K562 (cell line): ENCODE measurements at regions not wholly inside any gene's neighbourhood (a gene's known extent, or its start where the extent isn't known, plus 50 kb on each side); places are given as distances from the start of the nearest gene placed in this dataset.

ENCODE experiments used
- ATF4 ChIP-seq: fragments of 450-650 bp; formaldehyde crosslinking; IDR thresholded peaks from 2 replicates; pipeline ENCODE4 v1.4.0; 2022; ENCODE audit warnings: mild to moderate bottlenecking, moderate library complexity
- C11orf30 ChIP-seq: fragments of 450-650 bp; IDR thresholded peaks from 2 replicates; pipeline ENCODE4 v1.6.1; 2016; ENCODE audit warnings: low read depth, mild to moderate bottlenecking
- CAMTA2 ChIP-seq: fragments of 250-450 bp; sonication (Bioruptor Pico); conservative IDR thresholded peaks from 2 replicates; pipeline ENCODE4 v1.5.1; 2022
- CBX1 ChIP-seq: sonication (generic); IDR thresholded peaks from 2 replicates; pipeline ENCODE4 v1.6.1; 2016; ENCODE audit warnings: antibody characterized with exemption, low read depth, mild to moderate bottlenecking
- CCNT2 ChIP-seq: IDR thresholded peaks from 2 replicates; pipeline ENCODE4 v1.6.1; 2011; ENCODE audit warnings: borderline replicate concordance, low read depth, mild to moderate bottlenecking, moderate library complexity, mixed read lengths, low read length; ENCODE audit not compliant: insufficient read length; ENCODE audit errors: extremely low read depth
- CREBBP ChIP-seq: IDR thresholded peaks from one replicate; pipeline ENCODE4 v1.6.1; 2012; ENCODE audit warnings: low read depth, mild to moderate bottlenecking, control low read depth, inconsistent platforms, low read length
- HMG20A ChIP-seq: fragments of 450-650 bp; formaldehyde crosslinking; conservative IDR thresholded peaks from 2 replicates; pipeline ENCODE4 v1.4.0; 2020; ENCODE audit warnings: mild to moderate bottlenecking, mixed read lengths
- KAT7 ChIP-seq: sonication (generic); formaldehyde crosslinking; IDR thresholded peaks from 2 replicates; pipeline ENCODE4 v1.8.0; 2022; ENCODE audit warnings: missing genetic modification reagents, mild to moderate bottlenecking, borderline replicate concordance
- KDM5B ChIP-seq: fragments of 200-600 bp; sonication (generic); IDR thresholded peaks from 2 replicates; pipeline ENCODE4 v1.6.1; 2012; ENCODE audit warnings: low read depth, mild to moderate bottlenecking, moderate library complexity, low read length, control low read depth, inconsistent platforms; ENCODE audit not compliant: insufficient replicate concordance
- MEIS2 ChIP-seq: fragments of 450-650 bp; IDR thresholded peaks from 2 replicates; pipeline ENCODE4 v1.6.1; 2014; ENCODE audit warnings: mild to moderate bottlenecking; ENCODE audit not compliant: partially characterized antibody
- NCOA1 ChIP-seq: fragments of 450-650 bp; IDR thresholded peaks from 2 replicates; pipeline ENCODE4 v1.6.1; 2016; ENCODE audit warnings: low read depth
- NR0B1 ChIP-seq: fragments of 450-650 bp; IDR thresholded peaks from one replicate; pipeline ENCODE4 v1.6.1; 2018; ENCODE audit warnings: mild to moderate bottlenecking, moderate library complexity; ENCODE audit not compliant: partially characterized antibody
- POLR3A ChIP-seq: IDR thresholded peaks from 2 replicates; pipeline ENCODE4 v1.6.1; 2011; ENCODE audit warnings: borderline replicate concordance, mild to moderate bottlenecking, moderate library complexity; ENCODE audit not compliant: insufficient read length, insufficient read depth; ENCODE audit errors: extremely low read depth
- SMAD3 ChIP-seq: fragments of 450-650 bp; formaldehyde crosslinking; conservative IDR thresholded peaks from 2 replicates; pipeline ENCODE4 v1.4.0; 2020; ENCODE audit warnings: mild to moderate bottlenecking
- SMARCA4 ChIP-seq: fragments of 450-650 bp; IDR thresholded peaks from 2 replicates; pipeline ENCODE4 v1.6.1; 2016
- SNAPC5 ChIP-seq: fragments of 250-450 bp; sonication (Bioruptor Pico); IDR thresholded peaks from 2 replicates; pipeline ENCODE4 v1.8.0; 2021; ENCODE audit warnings: moderate library complexity, mild to moderate bottlenecking, inconsistent platforms
- STAG1 ChIP-seq: sonication (generic); formaldehyde crosslinking; IDR thresholded peaks from 2 replicates; pipeline ENCODE4 v1.5.0; 2020; ENCODE audit warnings: missing genetic modification reagents, borderline replicate concordance
- XRCC5 ChIP-seq: fragments of 200-400 bp; formaldehyde crosslinking; IDR thresholded peaks from 2 replicates; pipeline ENCODE4 v1.6.1; 2017; ENCODE audit warnings: low read depth, mild to moderate bottlenecking, low read length
- ZFP30 ChIP-seq: fragments of 250-450 bp; sonication (Bioruptor Pico); IDR thresholded peaks from 2 replicates; pipeline ENCODE4 v1.8.0; 2022; ENCODE audit warnings: moderate library complexity, mild to moderate bottlenecking, inconsistent platforms, borderline replicate concordance
- ZFX ChIP-seq: sonication (generic); formaldehyde crosslinking; IDR thresholded peaks from 2 replicates; pipeline ENCODE4 v1.8.0; 2022; ENCODE audit warnings: mild to moderate bottlenecking, missing genetic modification reagents, moderate library complexity
- ZHX1 ChIP-seq: fragments of 150-350 bp; conservative IDR thresholded peaks from 2 replicates; pipeline ENCODE4 v1.6.1; 2014; ENCODE audit warnings: low read length
- ZNF277 ChIP-seq: fragments of 250-450 bp; sonication (Bioruptor Pico); IDR thresholded peaks from 2 replicates; pipeline ENCODE4 v1.8.0; 2022; ENCODE audit warnings: inconsistent platforms, mild to moderate bottlenecking, moderate library complexity, borderline replicate concordance

- TF ChIP-seq ZNF277, result no peak
- TF ChIP-seq C11orf30, result no peak
- no peak for TF ChIP-seq ZHX1
- no peak for TF ChIP-seq XRCC5
- TF ChIP-seq NR0B1, result no peak
- peak; percentile 48; the same call in 1 of the 2 replicates for TF ChIP-seq STAG1 (CRISPR knock-in tag)
- no peak for TF ChIP-seq HMG20A (CRISPR knock-in tag)
- peak; percentile 32 for TF ChIP-seq CCNT2
- peak; percentile 32; the same call in 1 of the 2 replicates for TF ChIP-seq ZFX
- TF ChIP-seq CBX1, result no peak
- TF ChIP-seq CAMTA2 (CRISPR knock-in tag), result no peak
- TF ChIP-seq SNAPC5 (CRISPR knock-in tag), result no peak
- TF ChIP-seq KDM5B, result no peak
- TF ChIP-seq SMAD3, result no peak
- TF ChIP-seq SMARCA4, result no peak
- TF ChIP-seq POLR3A, result no peak
- TF ChIP-seq MEIS2, result no peak
- TF ChIP-seq CREBBP, result no peak
- no peak for TF ChIP-seq KAT7 (CRISPR knock-in tag)
- TF ChIP-seq ATF4 (CRISPR knock-in tag), result no peak
- no peak for TF ChIP-seq ZFP30 (CRISPR knock-in tag)
- TF ChIP-seq NCOA1, result no peak
Observed at GRCh38 chrX:40266490-40267333, 169.0 kb upstream of the BCOR start (continued).
